ENCODE measurements at regions not wholly inside any gene's neighbourhood (a gene's known extent, or its start where the extent isn't known, plus 50 kb on each side); places are given as distances from the start of the nearest gene placed in this dataset.

DNA sequence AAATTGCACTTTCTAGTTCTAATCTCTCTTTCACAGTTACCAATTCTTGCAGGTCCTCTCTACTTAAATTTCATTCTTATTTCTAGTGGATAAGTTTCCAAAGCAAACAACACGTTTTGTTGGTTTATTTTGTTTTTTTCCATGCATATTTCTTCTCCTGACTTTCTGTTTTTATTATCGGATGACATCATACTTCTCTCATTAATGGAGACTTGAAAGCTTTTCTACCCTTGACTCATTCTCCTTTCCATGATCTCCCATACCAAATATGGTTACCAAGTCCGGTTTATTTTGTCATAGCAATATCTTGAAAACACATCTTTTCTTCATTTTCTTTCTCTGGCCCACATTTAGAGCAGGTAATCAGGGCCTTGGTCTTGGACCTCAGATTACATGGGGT is 796.5 kb downstream of the GALC start:
- Histone ChIP-seq H3K4ac (ENCODE audit: low read depth, low read length) (no peak overlapping the region), H3K9me1 (ENCODE audit: insufficient read depth, low read length) (no peaks in the 10 kb centered on the region), H3K14ac (replicated peaks; ENCODE audit: low read depth, low read length) (no peak overlapping the region), H3K4me1 (ENCODE audit: control insufficient read depth, insufficient read depth, low read length) (no peaks in the 10 kb centered on the region), H2BK5ac (ENCODE audit: low read depth, low read length, poor library complexity, severe bottlenecking) (no peak overlapping the region), H4K8ac (ENCODE audit: low read depth in 2 of 2, low read length in 2 of 2) (no peak overlapping the region), H3K56ac (ENCODE audit: extremely low read depth, insufficient read depth, low read length) (no peak overlapping the region), H4K5ac (ENCODE audit: low read depth, low read length) (no peak overlapping the region), H2AK9ac (replicated peaks; ENCODE audit: low read depth, low read length, poor library complexity) (no peak overlapping the region), H3K36me3 (ENCODE audit: control insufficient read depth, insufficient read depth, low read length) (no peaks in the 10 kb centered on the region), H2BK120ac (ENCODE audit: low read depth, low read length) (no peak overlapping the region), H3K79me1 (ENCODE audit: low read depth in 1 of 2, low read length in 2 of 2) (no peaks in the 10 kb centered on the region), H3K18ac (ENCODE audit: low read depth, low read length) (no peak overlapping the region), H3K4me2 (ENCODE audit: low read depth, low read length) (no peak overlapping the region), H3K9me3 (ENCODE audit: control insufficient read depth, insufficient read depth, low read length) (no peaks in the 10 kb centered on the region), H2BK15ac (ENCODE audit: low read depth, low read length) (no peak overlapping the region), H3K23ac (ENCODE audit: low read depth, low read length) (no peak overlapping the region), H3K27me3 (ENCODE audit: control insufficient read depth, insufficient read depth, low read length) (no peaks in the 10 kb centered on the region), H3K27ac (ENCODE audit: insufficient read depth, low read length) (no peak overlapping the region), H4K20me1 (ENCODE audit: insufficient read depth, low read length) (no peaks in the 10 kb centered on the region), H3K4me3 (ENCODE audit: insufficient read depth, low read depth, low read length) (no peak overlapping the region), H4K91ac (ENCODE audit: insufficient read depth, low read depth, low read length) (no peak overlapping the region), H2AK5ac (ENCODE audit: low read depth, low read length) (no peak overlapping the region), H2AFZ (replicated peaks; ENCODE audit: low read length, poor library complexity) (no peak overlapping the region), H2BK20ac (ENCODE audit: low read depth, low read length) (no peak overlapping the region), H3K9ac (ENCODE audit: low read depth, low read length) (no peak overlapping the region)
- WGBS, 2 experiments (ENCODE audit: extremely low coverage in 2 of 2, insufficient read length in 1 of 2): no CpG with 5 or more reads among the region's 3 CpGs
- BruUV-seq (replicated peaks): no TSS peak
- in situ Hi-C loops (cut with MboI; ENCODE audit: low sequenced_read_pairs): no loop called here
- ChIA-PET POLR2A (ENCODE audit: unreplicated experiment) (no interaction called here), CTCF (no interaction called here)
- DNase-seq (no peak), ATAC-seq (ENCODE audit: low read depth) (no peak)
- intact Hi-C loops (cut with micrococcal nuclease): no loop called here
- TF ChIP-seq BHLHE40 (IDR thresholded peaks at IDR 0.05; ENCODE audit: low read depth, low read length) (no peak), MXI1 (IDR thresholded peaks at IDR 0.05; ENCODE audit: borderline replicate concordance, low read depth, low read length) (no peak)
- TF ChIP-seq, protein P1, sequence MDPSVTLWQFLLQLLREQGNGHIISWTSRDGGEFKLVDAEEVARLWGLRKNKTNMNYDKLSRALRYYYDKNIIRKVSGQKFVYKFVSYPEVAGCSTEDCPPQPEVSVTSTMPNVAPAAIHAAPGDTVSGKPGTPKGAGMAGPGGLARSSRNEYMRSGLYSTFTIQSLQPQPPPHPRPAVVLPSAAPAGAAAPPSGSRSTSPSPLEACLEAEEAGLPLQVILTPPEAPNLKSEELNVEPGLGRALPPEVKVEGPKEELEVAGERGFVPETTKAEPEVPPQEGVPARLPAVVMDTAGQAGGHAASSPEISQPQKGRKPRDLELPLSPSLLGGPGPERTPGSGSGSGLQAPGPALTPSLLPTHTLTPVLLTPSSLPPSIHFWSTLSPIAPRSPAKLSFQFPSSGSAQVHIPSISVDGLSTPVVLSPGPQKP (IDR thresholded peaks at IDR 0.05; ENCODE audit: borderline replicate concordance, low read depth, low read length): no peak
- dilution Hi-C loops (cut with HindIII; ENCODE audit: low sequenced_read_pairs, unreplicated experiment): no loop called here

Measured in IMR-90 (cell line).